B cell (primary cell): ENCODE measurements at regions not wholly inside any gene's neighbourhood (a gene's known extent, or its start where the extent isn't known, plus 50 kb on each side); places are given as distances from the start of the nearest gene placed in this dataset.

ENCODE experiments used
- ATAC-seq: fragments of 200-7000 bp; cut with Tn5 transposase; one replicate; pipeline ENCODE4 v1.10.0; 2021; ENCODE audit warnings: low read depth, mild to moderate bottlenecking, moderate number of reproducible peaks, moderate library complexity
- CTCF ChIA-PET: fragments of 350-600 bp; sonication (Branson Sonifier 250); formaldehyde crosslinking; loops from one replicate; lab custom pipeline; 2021; ENCODE audit warnings: antibody characterized with exemption, inconsistent platforms; lab: Charles Lee
- POLR2A ChIA-PET: fragments of 350-600 bp; sonication (Branson Sonifier 250); formaldehyde crosslinking; loops from one replicate; lab custom pipeline; 2021; ENCODE audit warnings: antibody characterized with exemption; lab: Charles Lee
- DNase-seq: peaks from one replicate; pipeline ENCODE4 v3.0.0; 2013
- H2AFZ ChIP-seq: 2 replicates; pipeline ENCODE4 v1.6.1; 2012; ENCODE audit warnings: mild to moderate bottlenecking, low read depth, low read length; ENCODE audit not compliant: insufficient read depth, poor library complexity, severe bottlenecking
- H3K27ac ChIP-seq, 2 donors: 1 replicate in 1 of 2; 2 replicates in 1 of 2; pipeline ENCODE4 v1.5.1; 2012 to 2013; ENCODE audit warnings: low read length in 2 of 2, mild to moderate bottlenecking in 2 of 2, moderate library complexity in 1 of 2
- H3K27me3 ChIP-seq, 4 experiments: fragments of 200-600 bp in 1 of 4; sonication (generic) in 1 of 4; replicated peaks in 1 of 4; 1 replicate in 2 of 4; 2 replicates in 2 of 4; pipeline versions ENCODE4 v1.6.1 to v1.7.0; 2013 to 2016; ENCODE audit warnings: low read length in 3 of 4, mild to moderate bottlenecking in 2 of 4, mixed read lengths in 1 of 4, moderate library complexity in 1 of 4; ENCODE audit not compliant: insufficient read depth in 4 of 4, control insufficient read depth in 3 of 4; ENCODE audit errors: control extremely low read depth in 1 of 4
- H3K36me3 ChIP-seq, 2 experiments: replicated peaks in 1 of 2; 1 replicate in 1 of 2; 2 replicates in 1 of 2; pipeline versions ENCODE4 v1.6.1 to v1.7.1; 2013; ENCODE audit warnings: low read length in 1 of 2; ENCODE audit not compliant: insufficient read depth in 2 of 2, control insufficient read depth in 1 of 2; ENCODE audit errors: control extremely low read depth in 1 of 2, extremely low read depth in 1 of 2
- H3K4me1 ChIP-seq, 2 donors: fragments of 200-600 bp in 1 of 2; sonication (generic) in 1 of 2; 1 replicate in 1 of 2; 2 replicates in 1 of 2; pipeline versions ENCODE4 v1.5.1 to v1.6.1; 2013 to 2017; ENCODE audit warnings: low read length in 2 of 2; ENCODE audit not compliant: control insufficient read depth in 2 of 2, insufficient read depth in 2 of 2
- H3K4me2 ChIP-seq: replicated peaks from 2 replicates; pipeline ENCODE3; 2012; ENCODE audit warnings: mild to moderate bottlenecking, low read depth, low read length; ENCODE audit not compliant: poor library complexity, severe bottlenecking
- H3K4me3 ChIP-seq, 5 experiments: fragments of 200-600 bp in 1 of 5; sonication (generic) in 1 of 5; 1 replicate in 3 of 5; 2 replicates in 2 of 5; pipeline versions ENCODE4 v1.5.1 to v1.7.0; 2011 to 2016; ENCODE audit warnings: low read length in 4 of 5, mild to moderate bottlenecking in 4 of 5, low read depth in 2 of 5, control low read depth in 1 of 5, moderate library complexity in 1 of 5; ENCODE audit not compliant: insufficient read depth in 1 of 5; ENCODE audit errors: control extremely low read depth in 1 of 5, extremely low read depth in 1 of 5
- H3K79me2 ChIP-seq: fragments of 200-600 bp; sonication (generic); one replicate; pipeline ENCODE4 v1.6.0; 2016; ENCODE audit warnings: low read length; ENCODE audit not compliant: control insufficient read depth, insufficient read depth
- H3K9ac ChIP-seq: fragments of 200-600 bp; sonication (generic); 2 replicates; pipeline ENCODE4 v1.6.1; 2017; ENCODE audit warnings: mild to moderate bottlenecking, low read length, moderate library complexity
- H3K9me3 ChIP-seq, 3 donors: one replicate each; pipeline versions ENCODE4 v1.6.1 to v1.7.1; 2013; ENCODE audit warnings: low read length in 2 of 3; ENCODE audit not compliant: control insufficient read depth in 2 of 3, insufficient read depth in 1 of 3; ENCODE audit errors: control extremely low read depth in 1 of 3
- H4K20me1 ChIP-seq: 2 replicates; pipeline ENCODE4 v1.6.0; 2012; ENCODE audit warnings: mild to moderate bottlenecking, low read length; ENCODE audit not compliant: insufficient read depth, control insufficient read depth, poor library complexity, severe bottlenecking
- H3K27ac Mint-ChIP-seq: one replicate; pipeline ENCODE4 v1.8.0; 2021; ENCODE audit warnings: mixed read lengths
- H3K27me3 Mint-ChIP-seq: one replicate; pipeline ENCODE4 v1.8.0; 2021; ENCODE audit warnings: mixed read lengths
- H3K4me1 Mint-ChIP-seq: one replicate; pipeline ENCODE4 v1.8.0; 2021; ENCODE audit warnings: mixed read lengths
- H3K4me3 Mint-ChIP-seq: one replicate; pipeline ENCODE4 v1.8.0; 2021; ENCODE audit warnings: mixed read lengths
- H3K9me3 Mint-ChIP-seq: one replicate; pipeline ENCODE4 v1.8.0; 2022; ENCODE audit warnings: mixed read lengths; ENCODE audit not compliant: insufficient read depth
- CTCF ChIP-seq: fragments of 200-600 bp; IDR thresholded peaks from one replicate; pipeline ENCODE4 v1.8.0; 2022; ENCODE audit warnings: antibody characterized with exemption, mild to moderate bottlenecking
- EZH2 ChIP-seq: IDR thresholded peaks from 2 replicates; pipeline ENCODE4 v1.6.1; 2012; ENCODE audit warnings: borderline replicate concordance, low read depth, mild to moderate bottlenecking, moderate library complexity, low read length; ENCODE audit not compliant: insufficient read depth, poor library complexity, severe bottlenecking
- WGBS: methylation state at CpG from one replicate; pipeline ENCODE4 v1.1.5; 2013; ENCODE audit warnings: missing lambda C conversion rate; ENCODE audit not compliant: insufficient coverage; 5-methylcytosine and 5-hydroxymethylcytosine counted together
- intact Hi-C: fragments of 100-400 bp; cut with micrococcal nuclease; formaldehyde crosslinking; loops from one replicate; pipeline ENCODE4 v1.10.0; 2022

DNA sequence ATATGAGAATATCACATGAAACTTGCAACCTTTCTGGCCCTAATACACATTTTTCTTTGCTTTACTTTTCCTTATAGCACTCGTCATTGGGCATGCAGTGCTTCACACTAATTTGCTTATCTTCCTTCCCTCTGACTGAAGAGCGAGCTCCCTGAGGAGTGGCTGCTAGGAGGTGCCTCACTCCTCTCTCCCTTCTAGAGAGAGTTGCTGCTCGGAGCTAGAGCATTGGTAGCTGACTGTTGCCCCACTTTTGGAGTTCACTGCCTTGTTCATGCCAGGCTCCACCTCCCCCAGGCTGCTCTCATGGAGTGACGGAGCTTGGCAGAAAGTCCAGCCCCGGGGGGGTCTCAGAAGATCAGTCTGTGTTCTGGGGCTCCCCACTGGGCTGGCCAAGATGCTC, 413.2 kb downstream of the MED10 start:
- peaks cover 9% of the 10 kb centered on the region for H3K27me3 Mint-ChIP-seq
- CTCF ChIA-PET: no interaction called here

GRCh38 chr5:5964347-5964746, 414.0 kb downstream of the MED10 start:
- H3K4me1 ChIP-seq: no peaks in the 10 kb centered on the region
- no peak overlapping the region for H3K4me2 ChIP-seq
- Mint-ChIP-seq H3K4me3 (no peak overlapping the region), H3K27me3 (peaks cover 9% of the 10 kb centered on the region), H3K9me3 (peaks cover 3% of the 10 kb centered on the region), H3K4me1 (no peaks in the 10 kb centered on the region), H3K27ac (no peak overlapping the region)
- no peaks in the 10 kb centered on the region for H4K20me1 ChIP-seq
- no peak overlapping the region for H2AFZ ChIP-seq
- no peaks in the 10 kb centered on the region for H3K36me3 ChIP-seq
- WGBS: 100% methylated on average over 4 of the region's 4 CpGs
- no peak for TF ChIP-seq EZH2
- no peak for TF ChIP-seq CTCF
- CTCF ChIA-PET: no interaction called here
- POLR2A ChIA-PET: no interaction called here
- intact Hi-C loops: no loop called here
- H3K79me2 ChIP-seq: no peaks in the 10 kb centered on the region
- no peak overlapping the region for H3K4me3 ChIP-seq
- DNase-seq (no peak), ATAC-seq (no peak)
- no peaks in the 10 kb centered on the region for H3K27me3 ChIP-seq
- peaks cover 0 to 29% (median 4%) of the 10 kb centered on the region in 3 donors for H3K9me3 ChIP-seq
- no peak overlapping the region for H3K9ac ChIP-seq
- no peak overlapping the region for H3K27ac ChIP-seq

More for the DNA sequence above, 413.2 kb downstream of the MED10 start:
- Histone ChIP-seq H3K4me2 (no peak overlapping the region), H3K27me3 (no peaks in the 10 kb centered on the region), H3K4me1 (no peaks in the 10 kb centered on the region), H4K20me1 (no peaks in the 10 kb centered on the region), H2AFZ (no peak overlapping the region), H3K79me2 (no peaks in the 10 kb centered on the region), H3K27ac (no peak overlapping the region), H3K36me3 (no peaks in the 10 kb centered on the region), H3K9me3 (peaks cover 0 to 29% (median 4%) of the 10 kb centered on the region in 3 donors), H3K9ac (no peak overlapping the region), H3K4me3 (no peak overlapping the region)
- 82% methylated on average over 4 of the region's 5 CpGs for WGBS
- POLR2A ChIA-PET: no interaction called here
- TF ChIP-seq EZH2 (no peak), CTCF (no peak)
- intact Hi-C loops: no loop called here
- Mint-ChIP-seq H3K4me3 (no peak overlapping the region), H3K4me1 (no peaks in the 10 kb centered on the region), H3K9me3 (peaks cover 4% of the 10 kb centered on the region), H3K27ac (no peak overlapping the region)
- DNase-seq (no peak), ATAC-seq (no peak)
